IPS-20b (cell line): ENCODE measurements at regions not wholly inside any gene's neighbourhood (a gene's known extent, or its start where the extent isn't known, plus 50 kb on each side); places are given as distances from the start of the nearest gene placed in this dataset.
A peak's percentile ranks its signal among the peaks of the same experiment; 100 is the strongest.
"Not testable (repeated sequence)": the region's sequence is repeated elsewhere in the genome, so short reads cannot be mapped to it uniquely, and the experiment has no call there.

Experiments used
- H3K27ac ChIP-seq: one replicate; pipeline ENCODE4 v1.5.1; 2013; ENCODE audit warnings: low read length
- H3K27me3 ChIP-seq: 2 replicates; pipeline ENCODE4 v1.6.1; 2013; ENCODE audit warnings: mild to moderate bottlenecking, low read length, inconsistent platforms; ENCODE audit not compliant: insufficient read depth
- H3K36me3 ChIP-seq: 2 replicates; pipeline ENCODE4 v1.6.1; 2013; ENCODE audit warnings: low read depth, mild to moderate bottlenecking, inconsistent platforms, low read length, moderate library complexity; ENCODE audit not compliant: insufficient read depth
- H3K4me1 ChIP-seq: 2 replicates; pipeline ENCODE4 v1.6.1; 2013; ENCODE audit warnings: mild to moderate bottlenecking, control low read depth, inconsistent platforms, low read length, moderate library complexity; ENCODE audit not compliant: insufficient read depth
- H3K4me3 ChIP-seq: 2 replicates; pipeline ENCODE4 v1.5.1; 2013; ENCODE audit warnings: mild to moderate bottlenecking, low read length, inconsistent platforms
- H3K9ac ChIP-seq: 2 replicates; pipeline ENCODE4 v1.6.1; 2013; ENCODE audit warnings: low read depth, mild to moderate bottlenecking, inconsistent platforms, low read length, moderate library complexity
- H3K9me3 ChIP-seq: 2 replicates; pipeline ENCODE4 v1.6.1; 2013; ENCODE audit warnings: mild to moderate bottlenecking, low read depth, low read length, inconsistent platforms; ENCODE audit not compliant: insufficient read depth

- not testable (repeated sequence) for H3K9me3 ChIP-seq, H3K9ac ChIP-seq, H3K36me3 ChIP-seq, H3K27ac ChIP-seq, H3K4me3 ChIP-seq, H3K27me3 ChIP-seq
- H3K4me1 ChIP-seq = peaks cover 18% of the 10 kb centered on the region; the same call in 1 of the 2 replicates
These were observed 57.6 kb upstream of the BOLA1 start for GRCh38 chr1:149841597-149842238.

DNA sequence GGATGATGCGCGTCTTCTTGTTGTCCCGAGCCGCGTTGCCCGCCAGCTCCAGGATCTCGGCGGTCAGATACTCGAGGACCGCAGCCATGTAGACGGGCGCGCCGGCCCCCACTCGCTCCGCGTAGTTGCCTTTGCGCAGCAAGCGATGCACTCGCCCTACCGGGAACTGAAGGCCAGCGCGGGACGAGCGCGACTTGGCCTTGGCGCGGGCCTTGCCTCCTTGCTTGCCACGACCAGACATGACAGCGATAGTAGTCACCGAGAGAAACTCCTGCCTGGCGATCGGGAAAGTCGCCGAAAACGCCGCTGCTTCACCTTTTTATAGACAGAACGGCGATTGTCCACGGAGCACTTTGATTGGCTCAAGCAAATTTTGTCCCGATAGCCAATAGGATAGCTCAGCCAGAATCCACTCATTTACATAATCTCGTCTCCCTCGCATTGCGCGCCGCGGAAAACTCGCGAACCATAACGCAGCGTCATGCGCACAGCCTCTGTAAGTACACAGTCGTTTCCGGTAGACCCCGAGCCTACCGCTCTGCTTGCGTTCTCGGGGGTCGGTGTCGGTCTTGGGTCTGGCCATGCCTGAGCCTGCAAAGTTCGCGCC is 56.8 kb upstream of the BOLA1 start:
- H3K9ac ChIP-seq, H3K4me3 ChIP-seq, H3K36me3 ChIP-seq, H3K9me3 ChIP-seq, H3K27me3 ChIP-seq, H3K27ac ChIP-seq: not testable (repeated sequence)
- H3K4me1 ChIP-seq = peaks cover 22% of the 10 kb centered on the region; the same call in 1 of the 2 replicates

DNA sequence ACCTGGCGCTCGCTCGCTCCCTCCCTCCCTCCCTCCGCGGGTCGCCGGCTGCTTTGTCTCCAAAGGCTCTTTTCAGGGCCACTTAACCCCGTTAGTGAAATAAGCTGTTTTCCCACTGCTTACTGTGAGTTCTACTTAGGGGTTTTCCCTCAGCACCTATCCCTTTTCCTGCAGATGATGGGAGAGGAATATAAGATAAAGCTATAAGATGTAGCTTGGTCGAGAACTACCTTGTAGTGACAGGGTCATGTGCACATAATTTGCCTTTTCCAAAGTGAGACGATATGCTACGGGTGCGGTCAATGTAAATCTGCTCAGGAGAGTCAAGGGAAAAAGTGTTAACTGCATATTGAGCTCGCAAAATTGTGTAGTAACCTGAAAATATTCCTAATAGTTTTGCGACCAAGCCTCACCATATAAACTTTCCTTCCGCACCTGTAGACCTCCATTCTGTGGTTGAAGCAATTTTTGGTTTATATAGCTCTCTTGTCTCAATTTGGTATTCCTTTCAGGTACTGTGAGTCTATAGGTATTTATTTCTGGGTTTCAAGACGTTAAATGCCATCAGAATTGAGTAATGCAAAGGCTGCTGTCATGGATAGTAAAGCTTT is 55.8 kb upstream of the BOLA1 start:
- no peaks in the 10 kb centered on the region for H3K27me3 ChIP-seq

DNA sequence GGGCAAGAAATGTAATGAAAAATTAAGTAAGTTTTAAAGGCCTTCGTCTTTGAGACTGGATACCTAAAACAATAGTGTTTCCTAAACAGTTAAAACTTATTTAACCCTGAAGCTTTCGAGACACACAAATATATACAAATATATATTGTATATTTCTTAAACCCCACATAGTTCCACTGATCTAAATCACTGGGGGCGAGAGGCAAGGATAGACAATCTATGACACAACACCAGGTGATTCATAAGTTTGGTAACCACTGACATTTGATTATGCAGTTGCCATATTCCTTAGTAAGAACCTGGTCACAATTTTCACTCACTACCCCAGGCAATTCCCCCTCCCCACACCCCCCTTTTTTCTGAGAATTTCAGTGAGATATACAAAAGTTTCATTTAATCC is 55.3 kb upstream of the BOLA1 start:
- H3K9me3 ChIP-seq = no peaks in the 10 kb centered on the region
- no peaks in the 10 kb centered on the region for H3K27me3 ChIP-seq
- H3K9ac ChIP-seq = peak overlapping the region; percentile 98
- peak overlapping the region; percentile 99 for H3K4me3 ChIP-seq
- H3K4me1 ChIP-seq = peaks cover 31% of the 10 kb centered on the region
- no peak overlapping the region for H3K27ac ChIP-seq
- H3K36me3 ChIP-seq = no peaks in the 10 kb centered on the region

More for the DNA sequence above, 55.8 kb upstream of the BOLA1 start:
- H3K27ac ChIP-seq = peak overlapping the region; percentile 81
- H3K4me3 ChIP-seq = peak overlapping the region; percentile 99
- peaks cover 27% of the 10 kb centered on the region for H3K4me1 ChIP-seq
- H3K9me3 ChIP-seq = no peaks in the 10 kb centered on the region
- no peaks in the 10 kb centered on the region for H3K36me3 ChIP-seq
- H3K9ac ChIP-seq = peak overlapping the region; percentile 98

- no peaks in the 10 kb centered on the region for H3K9me3 ChIP-seq
- no peak overlapping the region for H3K27ac ChIP-seq
- peak overlapping the region; percentile 98 for H3K9ac ChIP-seq
- no peaks in the 10 kb centered on the region for H3K27me3 ChIP-seq
- H3K4me1 ChIP-seq = peaks cover 31% of the 10 kb centered on the region
- H3K36me3 ChIP-seq = no peaks in the 10 kb centered on the region
- H3K4me3 ChIP-seq = peak overlapping the region; percentile 99
These were observed 54.6 kb upstream of the BOLA1 start for GRCh38 chr1:149844650-149845255.

GRCh38 chr1:149845416-149845815 is 54.0 kb upstream of the BOLA1 start:
- no peaks in the 10 kb centered on the region for H3K27me3 ChIP-seq
- H3K4me3 ChIP-seq = peak overlapping the region; percentile 99
- peaks cover 31% of the 10 kb centered on the region for H3K4me1 ChIP-seq
- H3K36me3 ChIP-seq = no peaks in the 10 kb centered on the region
- no peak overlapping the region for H3K27ac ChIP-seq
- peak overlapping the region; percentile 98 for H3K9ac ChIP-seq
- H3K9me3 ChIP-seq = no peaks in the 10 kb centered on the region

DNA sequence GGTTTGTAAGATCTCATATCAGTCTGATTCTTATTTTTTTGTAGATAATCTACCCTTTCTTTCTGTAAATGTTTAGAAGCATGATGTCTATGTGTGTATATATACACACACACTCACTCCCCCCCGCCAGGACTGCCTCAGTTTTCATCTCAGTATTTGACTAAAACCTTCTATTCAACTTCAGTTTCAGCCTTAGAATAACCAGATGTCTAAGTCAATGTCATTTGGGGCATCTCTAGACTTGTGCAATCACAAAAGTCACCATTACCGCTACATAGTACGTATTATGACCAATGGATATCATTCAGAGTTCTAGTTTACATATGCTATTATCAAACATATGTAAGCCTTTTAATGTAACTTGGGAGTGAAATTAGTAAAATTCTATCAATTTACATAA is 53.3 kb upstream of the BOLA1 start:
- Histone ChIP-seq H3K36me3 (no peaks in the 10 kb centered on the region), H3K4me1 (peaks cover 31% of the 10 kb centered on the region), H3K9me3 (no peaks in the 10 kb centered on the region), H3K27ac (no peak overlapping the region), H3K9ac (peak overlapping the region; percentile 98; the same call in 1 of the 2 replicates), H3K4me3 (peak overlapping the region; percentile 99), H3K27me3 (no peaks in the 10 kb centered on the region)

- Histone ChIP-seq H3K4me3 (peak overlapping the region; percentile 25; the same call in 1 of the 2 replicates), H3K36me3 (no peaks in the 10 kb centered on the region), H3K4me1 (peaks cover 31% of the 10 kb centered on the region), H3K27me3 (no peaks in the 10 kb centered on the region), H3K27ac (no peak overlapping the region), H3K9ac (peak overlapping the region; percentile 39; the same call in 1 of the 2 replicates), H3K9me3 (no peaks in the 10 kb centered on the region)
These were observed 52.5 kb upstream of the BOLA1 start for GRCh38 chr1:149846593-149847466.

- peaks cover 31% of the 10 kb centered on the region for H3K4me1 ChIP-seq
- no peak overlapping the region for H3K27ac ChIP-seq
These were observed 50.8 kb upstream of the BOLA1 start for GRCh38 chr1:149848340-149849110.

GRCh38 chr1:149849111-149849946 is 50.0 kb upstream of the BOLA1 start:
- Histone ChIP-seq H3K27me3 (no peaks in the 10 kb centered on the region), H3K4me3 (peak overlapping the region; percentile 88), H3K27ac (peak overlapping the region; percentile 75), H3K36me3 (no peaks in the 10 kb centered on the region), H3K9ac (peak overlapping the region; percentile 94), H3K9me3 (no peaks in the 10 kb centered on the region), H3K4me1 (peaks cover 31% of the 10 kb centered on the region)

More at GRCh38 chr1:149848340-149849110, 50.8 kb upstream of the BOLA1 start:
- H3K36me3 ChIP-seq = no peaks in the 10 kb centered on the region
- peak overlapping the region; percentile 88 for H3K4me3 ChIP-seq
- H3K27me3 ChIP-seq = no peaks in the 10 kb centered on the region
- H3K9ac ChIP-seq = peak overlapping the region; percentile 94; the same call in 1 of the 2 replicates
- no peaks in the 10 kb centered on the region for H3K9me3 ChIP-seq
